HG03066 (cell line): ENCODE measurements at regions not wholly inside any gene's neighbourhood (a gene's known extent, or its start where the extent isn't known, plus 50 kb on each side); places are given as distances from the start of the nearest gene placed in this dataset.

Experiments used
- ATAC-seq: cut with Tn5 transposase; IDR thresholded peaks from one replicate; pipeline ENCODE4 v1.9.1; 2021; ENCODE audit warnings: low read depth; ENCODE audit not compliant: unreplicated experiment

DNA sequence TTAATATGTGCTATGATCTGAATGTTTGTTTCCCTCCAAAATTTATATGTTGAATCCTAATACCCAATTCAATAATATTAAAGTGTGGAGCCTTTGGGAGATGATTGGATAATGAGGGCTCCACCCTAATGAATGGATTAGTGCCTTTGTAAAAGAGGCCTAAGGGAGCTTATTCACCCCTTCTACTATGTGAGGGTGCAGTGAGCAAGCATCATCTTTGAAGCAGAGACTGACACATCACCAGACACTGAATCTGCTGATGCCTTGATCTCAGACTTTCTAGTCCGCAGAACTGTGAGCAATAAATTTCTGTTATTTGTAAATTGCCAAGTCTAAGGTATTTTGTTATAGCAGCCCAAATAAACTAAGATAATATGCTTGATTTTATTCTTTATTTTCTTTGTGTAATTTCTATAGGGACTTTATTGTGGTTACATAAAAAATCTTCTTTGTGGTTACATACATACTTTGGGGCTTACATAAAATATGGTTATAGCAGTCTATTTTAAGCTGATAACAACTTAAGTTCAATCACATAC lies 131.1 kb upstream of the SLC38A2 start:
- ATAC-seq = no peak

DNA sequence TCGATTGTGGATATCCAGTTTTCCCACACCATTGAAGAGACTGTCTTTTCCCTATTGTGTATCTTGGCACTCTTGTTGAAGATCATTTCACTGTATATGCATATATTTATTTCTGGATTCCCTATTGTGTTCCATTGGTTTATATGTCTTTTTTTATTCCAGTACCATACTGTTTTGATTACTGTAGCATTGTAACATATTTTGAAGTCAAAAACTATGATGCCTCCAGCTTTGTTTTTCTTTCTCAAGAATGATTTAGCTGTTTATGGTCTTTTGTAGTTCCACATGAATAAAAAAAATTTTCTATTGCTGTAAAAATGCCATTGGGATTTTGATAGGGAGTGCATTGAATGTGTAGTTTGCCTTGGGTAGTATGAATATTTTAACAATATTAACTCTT lies 128.1 kb upstream of the SLC38A2 start:
- ATAC-seq = no peak

DNA sequence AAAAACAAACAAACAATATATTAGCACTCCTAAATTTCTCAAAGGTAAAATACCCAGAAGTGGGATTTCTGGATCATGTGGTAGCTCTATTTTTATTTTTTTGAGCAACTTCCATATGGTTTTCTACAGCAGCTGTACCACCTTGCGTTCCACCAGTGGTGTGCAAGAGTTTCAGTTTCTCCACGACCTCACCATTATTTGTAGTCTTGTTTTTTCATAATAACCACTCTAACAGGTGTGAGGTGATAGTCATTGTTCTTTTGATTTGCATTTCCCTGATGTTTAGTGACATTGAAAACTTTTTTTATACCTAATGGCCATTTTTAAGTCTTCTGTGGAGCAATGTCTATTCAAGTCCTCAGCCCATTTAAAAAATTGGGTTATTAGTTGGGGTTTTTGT lies 127.3 kb upstream of the SLC38A2 start:
- peak; percentile 85 for ATAC-seq

DNA sequence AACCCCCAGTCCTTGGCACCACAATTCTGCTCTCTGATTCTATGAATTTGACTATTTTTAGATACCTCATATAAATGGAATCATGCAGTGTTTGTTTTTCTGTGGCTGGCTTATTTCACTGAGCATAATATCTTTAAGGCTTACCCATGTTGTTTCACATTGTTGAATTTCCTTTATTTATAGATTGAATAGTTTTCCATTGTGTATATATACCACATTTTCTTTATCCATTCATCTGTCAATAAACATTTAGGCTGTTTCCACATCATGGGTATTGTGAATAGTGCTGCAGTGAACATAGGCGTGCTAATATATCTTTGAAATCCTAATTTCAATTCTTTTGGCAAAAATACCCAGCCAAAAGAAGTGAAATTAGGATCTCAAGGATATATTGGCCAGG lies 126.7 kb upstream of the SLC38A2 start:
- no peak for ATAC-seq

DNA sequence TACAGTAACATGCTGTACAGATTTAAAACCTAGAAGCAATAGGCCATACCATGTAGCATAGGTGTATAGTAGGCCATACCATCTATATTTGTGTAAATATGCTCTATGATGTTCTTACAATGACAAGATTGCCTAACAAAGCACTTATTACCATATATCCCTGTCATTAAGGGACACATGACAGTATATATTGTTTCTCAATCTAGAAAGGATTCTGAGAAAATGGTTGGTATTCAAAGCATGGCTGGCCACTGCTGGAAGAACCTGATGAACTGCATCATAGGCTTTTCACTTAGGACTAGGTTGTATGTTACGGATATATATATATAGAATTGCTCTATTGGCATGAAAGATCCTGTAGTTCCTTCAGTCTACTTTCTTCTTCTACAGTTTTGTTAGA lies 125.2 kb upstream of the SLC38A2 start:
- no peak for ATAC-seq

DNA sequence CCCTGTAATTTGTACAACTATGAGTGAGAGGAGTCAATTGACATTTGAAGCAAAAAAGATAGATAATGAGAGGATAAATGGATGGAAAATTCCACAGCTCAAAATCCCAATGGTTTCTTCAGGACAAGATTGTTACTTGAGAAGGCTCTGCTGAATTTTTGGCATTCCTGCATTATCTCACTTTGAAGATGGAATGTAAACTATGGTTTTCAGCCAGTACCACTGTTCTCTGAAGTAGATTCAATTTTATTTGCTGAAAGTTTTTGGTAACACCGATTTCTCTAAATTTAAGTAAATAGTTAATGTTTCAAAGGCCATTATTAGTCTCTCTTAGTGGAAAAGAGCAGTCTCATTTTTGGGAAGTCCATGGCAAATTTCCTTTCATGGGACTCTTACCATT lies 121.9 kb upstream of the SLC38A2 start:
- ATAC-seq = no peak

DNA sequence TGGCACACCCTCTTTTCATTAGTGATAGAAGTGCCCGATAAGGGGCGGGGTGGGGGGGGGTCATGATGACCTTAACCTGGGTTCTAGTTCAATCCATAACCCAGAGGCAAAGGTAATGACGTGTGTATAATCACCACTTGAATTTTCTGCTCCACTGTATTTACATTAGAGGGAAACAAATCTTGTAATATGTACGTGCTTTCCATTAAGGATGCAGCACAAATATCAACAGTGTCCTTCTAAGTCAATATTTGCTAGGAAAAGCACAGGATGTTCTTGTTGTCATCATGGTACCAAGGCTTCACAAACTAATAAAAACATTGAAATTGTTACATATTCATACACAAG lies 121.2 kb upstream of the SLC38A2 start:
- no peak for ATAC-seq

DNA sequence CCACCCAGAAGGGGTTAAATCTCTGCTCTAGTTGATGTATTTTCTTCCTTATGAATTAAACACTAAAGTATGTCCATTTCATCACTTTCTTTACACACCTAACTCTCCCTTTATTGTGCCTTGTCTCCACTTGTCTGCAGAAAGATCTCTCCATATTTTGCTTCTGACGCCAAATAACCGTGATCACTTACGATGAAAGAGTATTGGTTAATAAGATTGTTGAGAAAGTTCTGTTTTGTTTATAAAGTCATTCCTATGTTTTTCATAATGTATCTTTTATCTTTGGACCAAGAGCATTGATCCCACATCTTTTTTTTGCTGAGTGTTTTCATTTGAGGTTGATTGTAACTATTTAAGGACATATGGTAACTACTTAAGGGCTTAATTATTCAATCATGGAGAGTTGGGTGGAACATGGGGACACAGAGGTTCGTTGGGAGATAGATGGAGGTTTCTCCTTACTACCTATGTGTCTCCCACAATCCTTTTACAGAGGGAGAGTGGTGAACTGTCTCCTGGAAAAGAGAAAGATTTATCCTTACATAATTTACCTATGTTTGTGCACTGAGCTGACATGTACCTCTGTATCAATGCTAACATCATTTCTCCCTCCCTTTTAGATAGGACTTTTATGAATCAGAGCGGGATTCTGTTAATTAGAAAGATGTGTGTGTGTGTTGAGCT lies 120.7 kb upstream of the SLC38A2 start:
- no peak for ATAC-seq

DNA sequence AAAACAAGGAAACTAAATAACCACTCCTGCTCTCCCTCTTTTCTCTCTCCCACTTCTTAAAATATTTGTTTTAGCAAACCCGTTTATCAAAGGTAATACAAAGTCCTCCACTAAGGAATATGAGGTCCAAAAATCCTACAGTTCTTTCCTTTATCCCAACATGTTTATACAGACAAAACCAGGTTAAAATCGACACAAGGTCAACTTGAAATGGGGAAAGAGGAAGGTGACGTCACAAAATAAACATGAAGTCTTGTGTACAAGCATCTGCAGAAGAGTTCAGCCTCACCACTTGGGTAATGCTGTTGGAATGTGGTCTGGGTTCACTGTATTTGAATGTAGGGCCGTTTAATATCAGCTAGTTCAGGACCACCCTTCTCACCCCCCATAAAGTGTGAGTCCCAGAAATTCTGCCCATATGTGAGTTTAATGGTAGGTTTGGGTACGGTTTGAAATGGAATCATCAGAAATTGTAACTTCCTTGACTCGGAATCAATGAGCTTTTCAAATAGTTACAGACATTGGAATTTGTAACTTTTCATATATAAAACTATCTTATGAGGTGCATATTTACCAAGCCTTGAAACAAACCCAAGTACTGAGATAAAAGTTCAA lies 120.0 kb upstream of the SLC38A2 start:
- ATAC-seq = no peak

DNA sequence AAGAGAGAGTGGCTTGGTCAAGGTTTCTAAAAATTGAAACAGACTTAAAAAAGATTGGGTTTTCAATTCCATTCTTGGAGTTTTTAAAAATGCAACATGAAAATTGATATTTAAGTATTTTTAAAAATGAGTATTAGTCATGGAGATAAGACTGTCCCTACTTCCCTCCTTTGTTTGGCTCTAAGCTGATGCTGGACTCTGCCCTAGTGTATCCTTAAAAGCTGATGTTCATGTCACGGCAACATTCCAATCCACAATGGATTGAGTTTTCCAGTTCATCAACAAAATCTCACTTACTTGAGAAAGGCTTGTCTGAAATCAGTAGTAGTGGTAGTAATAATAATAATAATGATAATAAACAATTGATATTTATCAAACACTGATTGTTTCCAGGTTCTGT lies 119.0 kb upstream of the SLC38A2 start:
- no peak for ATAC-seq

DNA sequence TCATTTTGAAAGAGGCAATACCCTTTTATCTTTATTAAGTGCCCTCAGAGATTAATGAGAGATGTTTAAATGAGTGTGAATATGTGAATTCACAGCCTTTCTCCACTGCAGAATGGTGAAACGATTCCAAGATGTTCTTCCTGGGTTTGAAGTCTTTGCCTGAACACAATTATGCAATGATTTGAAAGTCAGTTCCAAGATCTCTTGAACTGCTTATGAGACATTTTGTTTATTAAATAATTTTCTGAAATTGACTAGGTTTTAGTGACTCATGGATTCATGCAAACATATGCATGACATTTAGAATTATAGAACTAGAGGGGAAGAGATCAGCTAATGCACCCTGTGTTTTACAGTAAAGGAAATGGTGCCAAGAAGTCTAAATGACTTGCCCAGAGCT lies 118.1 kb upstream of the SLC38A2 start:
- no peak for ATAC-seq

DNA sequence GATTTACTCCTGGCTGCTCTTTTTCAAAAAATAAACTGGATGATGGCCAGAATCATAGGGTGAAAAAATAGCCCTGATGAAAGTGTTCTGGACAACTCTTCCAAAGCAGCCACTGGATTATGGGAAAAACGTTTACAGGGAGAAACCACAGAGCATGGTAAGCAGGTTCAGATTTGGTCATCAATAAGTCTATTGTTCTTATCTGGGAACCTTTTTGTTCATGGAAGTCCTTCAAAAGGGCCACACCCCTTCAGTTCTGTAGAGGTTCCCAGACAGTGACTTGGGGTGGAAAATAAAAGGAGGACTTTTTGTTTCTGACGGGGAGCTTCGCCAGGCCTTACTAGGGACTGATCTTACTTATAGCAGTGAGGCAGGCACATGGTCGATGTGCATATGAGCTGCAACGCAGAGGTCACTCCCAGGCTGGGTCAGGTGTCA lies 117.4 kb upstream of the SLC38A2 start:
- no peak for ATAC-seq

DNA sequence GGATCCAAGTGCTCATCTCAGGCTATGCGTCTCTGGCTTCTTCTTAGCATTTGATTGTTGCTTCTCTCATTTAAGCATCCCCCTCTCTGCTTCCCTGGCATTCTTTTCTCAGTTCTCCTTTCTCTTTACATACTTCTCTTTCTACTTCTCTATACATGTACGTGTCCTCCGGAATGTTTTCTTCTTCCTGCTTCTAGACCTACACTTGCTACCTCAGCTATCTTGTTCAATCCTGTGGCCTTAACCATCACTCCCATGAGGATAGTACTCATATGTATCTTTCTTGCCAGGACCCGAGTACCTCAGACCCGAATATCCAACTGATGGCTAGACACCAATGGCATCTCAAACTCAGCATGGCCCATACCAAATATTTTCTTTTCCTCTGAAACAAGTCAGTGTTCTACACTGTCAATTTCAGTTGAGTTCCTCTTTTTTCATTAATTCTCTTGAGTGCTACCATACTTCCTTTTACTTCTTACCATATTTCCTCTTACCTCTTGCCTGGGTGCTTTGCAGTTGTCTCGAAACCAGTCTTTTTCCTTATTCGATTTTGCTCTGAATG lies 115.1 kb upstream of the SLC38A2 start:
- no peak for ATAC-seq

DNA sequence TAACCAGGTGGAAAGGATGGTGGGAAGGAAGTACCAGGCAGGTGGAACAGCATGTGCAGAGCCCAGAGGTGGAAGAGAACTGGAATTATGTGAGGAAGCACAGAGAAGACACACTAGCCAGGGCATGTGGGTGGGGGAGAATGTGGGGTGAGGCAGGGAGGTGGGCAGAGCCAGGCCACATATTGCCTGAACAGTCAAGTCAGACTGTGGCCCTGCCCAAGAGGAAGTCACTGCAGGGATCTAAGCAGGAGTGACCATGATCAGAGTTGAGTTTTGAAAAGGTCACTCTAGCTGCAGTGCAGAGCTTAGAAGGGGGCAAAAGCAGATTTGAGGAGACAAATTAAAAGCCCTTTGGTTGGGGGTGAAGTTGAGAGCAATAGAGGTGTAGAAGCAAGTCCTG lies 114.0 kb upstream of the SLC38A2 start:
- ATAC-seq = no peak

DNA sequence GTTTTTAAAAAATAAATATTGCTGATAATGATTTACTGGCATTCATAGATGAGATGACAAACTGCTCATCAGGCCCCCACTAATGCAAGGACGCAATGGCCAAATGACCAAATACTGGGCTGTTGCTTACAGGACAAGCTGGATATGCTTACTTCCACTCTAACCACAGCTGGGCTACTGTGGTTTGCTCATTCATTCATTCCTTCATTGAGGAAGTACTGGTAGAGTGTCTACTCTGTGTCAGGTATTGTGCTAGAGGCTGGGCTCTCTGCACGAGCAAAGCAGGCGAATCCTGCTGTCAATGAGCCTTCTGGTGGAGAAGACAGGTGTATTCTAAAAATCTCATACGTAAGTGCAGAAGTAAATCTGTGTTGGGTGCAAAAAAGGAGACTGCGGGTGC lies 113.3 kb upstream of the SLC38A2 start:
- no peak for ATAC-seq

DNA sequence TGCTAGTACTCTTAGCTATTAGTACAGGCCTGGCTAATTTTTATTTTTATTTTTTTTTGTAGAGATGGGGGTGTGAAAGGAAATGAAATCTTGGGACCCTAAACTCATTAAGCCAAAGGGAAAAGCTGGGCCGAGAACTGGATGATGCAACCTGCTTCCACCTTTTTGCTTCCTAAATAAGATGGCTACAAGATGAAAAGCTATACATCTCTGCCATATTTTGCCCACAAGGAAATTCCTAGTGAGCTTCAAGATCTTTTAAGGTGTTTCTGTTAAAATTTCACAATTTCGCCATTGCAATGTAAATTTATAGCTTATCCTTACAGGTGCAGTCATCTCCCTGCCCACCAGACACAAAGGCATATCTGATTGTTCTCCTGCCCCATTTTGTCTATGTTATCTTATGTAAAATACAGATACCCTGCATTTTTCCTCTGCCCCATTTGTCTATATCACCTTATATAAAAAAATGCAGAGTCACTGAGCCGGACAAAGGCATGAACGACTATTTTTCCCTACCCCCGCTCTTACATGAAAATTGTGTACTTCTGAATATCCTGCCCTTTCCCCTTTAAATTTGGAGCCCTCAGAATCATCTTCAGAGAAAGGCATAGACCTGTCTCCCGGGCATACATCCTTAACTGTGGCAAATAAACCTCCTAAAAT lies 112.0 kb upstream of the SLC38A2 start:
- no peak for ATAC-seq

DNA sequence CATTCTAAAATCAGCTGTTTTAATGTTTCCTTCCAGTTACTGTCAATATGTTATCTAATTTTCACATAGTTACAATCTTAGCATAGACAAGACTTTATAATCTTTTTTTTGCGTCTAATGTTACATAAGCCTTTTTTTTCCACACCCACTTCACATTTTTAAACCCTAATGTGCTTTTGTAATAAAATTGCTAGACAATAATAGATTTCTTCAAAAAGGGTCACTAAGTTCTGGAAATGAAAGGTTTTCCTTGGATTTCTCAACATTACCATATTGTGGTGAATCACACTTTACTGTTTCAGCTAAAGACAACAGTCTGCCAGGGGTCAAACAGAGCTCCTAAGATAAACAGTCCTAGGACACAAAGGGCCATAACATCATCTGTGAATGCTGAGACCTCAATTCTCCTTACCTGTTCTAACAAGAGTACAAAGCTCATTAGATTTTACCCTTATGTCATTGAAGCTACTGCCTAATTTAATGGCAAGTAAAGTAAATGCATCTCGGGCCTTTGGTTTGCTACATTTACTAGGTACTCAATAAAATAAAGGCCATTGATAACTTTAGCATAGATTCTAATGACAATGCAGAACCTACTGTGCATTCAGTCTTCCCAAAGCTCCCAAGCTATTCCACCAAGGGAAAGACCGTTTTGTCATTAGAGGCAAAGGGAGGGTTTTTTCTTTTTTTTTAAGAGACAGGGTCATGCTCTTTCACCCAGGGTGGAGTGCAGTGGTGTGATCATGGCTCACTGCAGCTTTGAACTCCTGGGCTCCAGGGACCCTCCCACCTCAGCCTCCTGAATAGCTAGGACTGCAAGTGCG lies 111.2 kb upstream of the SLC38A2 start:
- ATAC-seq = no peak

DNA sequence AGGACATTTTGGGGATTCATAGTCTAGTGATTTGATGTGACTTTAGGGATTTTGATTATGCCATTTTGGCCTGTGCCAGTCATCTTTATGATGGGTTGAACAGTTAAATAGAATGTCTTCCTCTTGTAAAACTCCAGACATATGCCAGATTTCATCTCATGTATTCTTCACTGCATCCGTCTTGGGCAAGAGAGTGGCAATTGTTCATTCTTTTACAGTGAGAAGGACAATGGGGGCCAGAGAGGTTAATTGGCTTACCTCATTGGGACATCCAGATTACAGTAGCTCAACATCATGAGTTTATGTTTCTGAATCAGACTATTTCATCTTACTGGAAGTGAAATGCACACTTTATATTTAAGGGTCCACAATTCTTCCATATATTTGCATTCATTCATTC lies 108.2 kb upstream of the SLC38A2 start:
- ATAC-seq = no peak

DNA sequence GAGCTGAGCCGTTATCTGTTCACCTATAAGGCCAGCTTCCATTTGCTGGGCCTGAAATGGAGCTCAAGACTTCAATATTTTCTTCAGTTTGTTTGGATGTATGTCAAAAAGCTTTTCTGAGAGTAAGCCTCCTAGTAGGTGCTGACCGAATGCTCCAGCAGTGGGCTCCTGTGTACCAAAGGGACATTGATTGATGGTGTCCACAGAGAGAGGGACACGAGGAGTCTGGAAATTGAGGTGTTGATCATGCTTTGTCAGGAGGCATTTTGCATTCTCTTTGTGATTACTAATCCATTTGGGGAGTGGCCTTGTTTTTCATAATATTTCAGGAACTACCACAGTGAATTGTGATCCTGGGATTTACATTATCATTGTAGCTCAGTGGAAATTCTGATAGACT lies 107.7 kb upstream of the SLC38A2 start:
- no peak for ATAC-seq

DNA sequence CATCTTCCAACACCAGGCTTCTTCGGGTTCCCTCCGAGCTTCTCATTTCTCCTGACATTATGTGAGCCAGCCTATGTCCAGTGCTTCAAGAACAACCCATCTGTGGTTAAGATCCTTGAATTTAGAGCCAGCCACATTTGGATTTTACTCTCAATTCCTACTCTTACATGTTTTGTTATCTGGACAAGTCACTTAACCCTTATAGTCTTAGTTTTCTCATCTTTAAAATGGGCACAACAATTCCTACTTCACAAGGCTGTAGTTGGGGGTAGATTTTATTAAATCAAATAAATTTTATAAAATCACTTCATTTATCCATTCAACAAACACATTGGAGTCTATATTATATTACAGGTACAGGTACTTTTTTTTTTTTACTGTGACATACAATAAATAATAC lies 105.5 kb upstream of the SLC38A2 start:
- no peak for ATAC-seq

DNA sequence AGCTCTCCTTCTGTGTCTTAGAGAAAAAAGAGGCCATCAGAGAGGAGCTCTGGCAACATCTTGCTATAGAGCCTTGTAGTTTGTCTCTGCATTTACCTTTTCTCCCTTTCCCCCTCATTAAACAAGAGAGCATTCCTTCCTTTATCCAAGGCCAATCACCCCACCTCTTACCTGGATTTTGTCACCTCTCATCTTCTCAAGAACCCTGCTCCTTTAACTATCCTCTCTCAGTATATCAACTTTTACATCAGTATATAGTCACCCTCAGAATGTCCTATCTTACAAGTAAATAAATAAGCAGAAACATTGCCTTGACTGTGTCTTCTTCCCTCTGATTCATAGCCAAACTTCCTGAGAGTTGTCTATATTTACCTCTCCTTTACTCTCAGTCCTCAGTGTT lies 105.0 kb upstream of the SLC38A2 start:
- no peak for ATAC-seq
